A673 (cell line): ENCODE measurements at regions not wholly inside any gene's neighbourhood (a gene's known extent, or its start where the extent isn't known, plus 50 kb on each side); places are given as distances from the start of the nearest gene placed in this dataset.

Source experiments
- BruUV-seq: library from RNA; stranded (reverse); fragments of 400-500 nt; replicated peaks from 2 replicates; lab custom pipeline; 2021; lab: Mats Ljungman, UMichigan
- CTCF ChIA-PET: fragments of 300-600 bp; sonication (Branson Sonifier 250); formaldehyde crosslinking; loops from one replicate; lab custom pipeline; 2022; ENCODE audit warnings: antibody characterized with exemption; lab: Charles Lee
- POLR2A ChIA-PET: fragments of 300-600 bp; sonication (Branson Sonifier 250); formaldehyde crosslinking; loops from one replicate; lab custom pipeline; 2022; ENCODE audit warnings: antibody characterized with exemption; ENCODE audit not compliant: low non-redundant PET; lab: Charles Lee
- DNase-seq: peaks from one replicate; pipeline ENCODE4 v3.0.0-alpha.2; 2015; ENCODE audit warnings: low spot score
- H3K27ac ChIP-seq: fragments of 200-600 bp; sonication (generic); 2 replicates; pipeline ENCODE4 v1.5.1; 2016; ENCODE audit warnings: mixed run types, low read depth, mild to moderate bottlenecking, mixed read lengths, antibody characterized with exemption, low read length; ENCODE audit not compliant: poor library complexity, severe bottlenecking
- H3K27me3 ChIP-seq: fragments of 200-600 bp; sonication (generic); replicated peaks from 2 replicates; pipeline ENCODE4 v1.6.1; 2017; ENCODE audit warnings: mixed run types, low read depth, mild to moderate bottlenecking, mixed read lengths, antibody characterized with exemption, low read length; ENCODE audit not compliant: insufficient read depth, poor library complexity
- H3K36me3 ChIP-seq: fragments of 200-600 bp; sonication (generic); 2 replicates; pipeline ENCODE4 v1.6.1; 2016; ENCODE audit warnings: mixed run types, mild to moderate bottlenecking, mixed read lengths, antibody characterized with exemption, low read length; ENCODE audit not compliant: insufficient read depth, poor library complexity, severe bottlenecking
- H3K4me1 ChIP-seq: fragments of 200-600 bp; sonication (generic); 2 replicates; pipeline ENCODE4 v1.6.1; 2017; ENCODE audit warnings: mixed run types, mild to moderate bottlenecking, mixed read lengths, antibody characterized with exemption, low read length; ENCODE audit not compliant: insufficient read depth, poor library complexity, severe bottlenecking
- H3K4me3 ChIP-seq: fragments of 200-600 bp; sonication (generic); 2 replicates; pipeline ENCODE4 v1.5.1; 2016; ENCODE audit warnings: low read depth, mixed run types, mild to moderate bottlenecking, mixed read lengths, low read length; ENCODE audit not compliant: poor library complexity, severe bottlenecking
- H3K9me3 ChIP-seq: fragments of 200-600 bp; sonication (generic); 2 replicates; pipeline ENCODE4 v1.6.1; 2016; ENCODE audit warnings: mixed run types, low read depth, mild to moderate bottlenecking, mixed read lengths, antibody characterized with exemption, low read length; ENCODE audit not compliant: poor library complexity, severe bottlenecking
- CTCF ChIP-seq: fragments of 300-800, 200-600 bp; sonication (generic); conservative IDR thresholded peaks from 2 replicates; pipeline ENCODE4 v1.5.1; 2017; ENCODE audit warnings: low read depth, mild to moderate bottlenecking, antibody characterized with exemption, low read length, moderate library complexity, mixed read lengths
- EZH2 ChIP-seq: fragments of 200-600 bp; sonication (generic); IDR thresholded peaks from 2 replicates; pipeline ENCODE4 v1.6.1; 2017; ENCODE audit warnings: borderline replicate concordance, low read depth, mild to moderate bottlenecking, mixed read lengths, antibody characterized with exemption, low read length; ENCODE audit not compliant: poor library complexity, severe bottlenecking
- intact Hi-C: fragments of 100-400 bp; cut with micrococcal nuclease; formaldehyde crosslinking; loops from one replicate; pipeline ENCODE4 v1.10.0; 2022; ENCODE audit not compliant: unreplicated experiment

GRCh38 chr11:130606178-130606577 lies 157.7 kb downstream of the ADAMTS15 start:
- ChIA-PET CTCF (no interaction called here), POLR2A (no interaction called here)
- Histone ChIP-seq H3K27ac (no peak overlapping the region), H3K36me3 (no peaks in the 10 kb centered on the region), H3K4me3 (no peak overlapping the region), H3K4me1 (peaks cover 6% of the 10 kb centered on the region), H3K27me3 (no peaks in the 10 kb centered on the region), H3K9me3 (no peaks in the 10 kb centered on the region)
- TF ChIP-seq CTCF (no peak), EZH2 (no peak)
- no TSS peak for BruUV-seq
- intact Hi-C loops, result no loop called here
- no peak for DNase-seq

DNA sequence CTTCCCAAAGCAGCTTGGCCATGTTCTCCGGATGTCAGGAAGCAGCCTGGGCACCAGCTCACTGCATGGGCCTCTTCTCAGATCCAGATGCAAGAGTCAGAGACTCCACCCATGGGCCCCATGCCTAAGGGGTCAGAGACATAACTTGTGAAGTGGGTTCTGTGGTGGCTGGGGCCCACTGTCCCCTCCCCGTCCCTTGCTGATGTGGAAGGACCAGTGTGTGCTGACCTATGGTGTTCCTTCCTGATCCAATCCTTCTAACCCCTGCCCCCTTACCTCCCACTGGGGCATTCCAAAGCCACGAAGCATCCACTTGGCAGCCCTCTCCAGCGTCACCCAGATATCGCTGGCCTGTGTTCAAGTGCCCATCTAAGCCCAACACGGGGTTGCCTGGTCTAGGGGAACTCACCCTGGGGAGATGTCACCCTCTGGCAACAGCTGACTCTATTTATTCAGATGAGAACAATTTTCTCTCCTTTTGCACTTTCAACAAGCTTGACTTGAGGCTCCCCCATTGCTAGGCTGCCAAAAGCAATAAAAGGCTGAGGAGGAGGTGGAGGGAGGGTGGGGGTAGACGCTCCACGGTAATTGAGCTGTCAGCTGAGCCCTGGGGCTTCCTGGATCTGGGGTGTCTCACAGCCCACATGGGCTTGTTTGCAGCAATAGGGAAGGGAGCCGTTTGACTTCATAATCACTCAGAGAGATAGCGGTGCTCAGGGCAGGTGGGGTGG lies 158.5 kb downstream of the ADAMTS15 start:
- H3K4me3 ChIP-seq, result no peak overlapping the region
- ChIA-PET CTCF (no interaction called here), POLR2A (no interaction called here)
- no peaks in the 10 kb centered on the region for H3K36me3 ChIP-seq
- H3K4me1 ChIP-seq, result peaks cover 6% of the 10 kb centered on the region
- no peaks in the 10 kb centered on the region for H3K27me3 ChIP-seq
- no peak overlapping the region for H3K27ac ChIP-seq
- BruUV-seq, result no TSS peak
- DNase-seq, result peak; percentile 30
- intact Hi-C loops, result no loop called here
- TF ChIP-seq EZH2 (no peak), CTCF (no peak)
- H3K9me3 ChIP-seq, result no peaks in the 10 kb centered on the region

DNA sequence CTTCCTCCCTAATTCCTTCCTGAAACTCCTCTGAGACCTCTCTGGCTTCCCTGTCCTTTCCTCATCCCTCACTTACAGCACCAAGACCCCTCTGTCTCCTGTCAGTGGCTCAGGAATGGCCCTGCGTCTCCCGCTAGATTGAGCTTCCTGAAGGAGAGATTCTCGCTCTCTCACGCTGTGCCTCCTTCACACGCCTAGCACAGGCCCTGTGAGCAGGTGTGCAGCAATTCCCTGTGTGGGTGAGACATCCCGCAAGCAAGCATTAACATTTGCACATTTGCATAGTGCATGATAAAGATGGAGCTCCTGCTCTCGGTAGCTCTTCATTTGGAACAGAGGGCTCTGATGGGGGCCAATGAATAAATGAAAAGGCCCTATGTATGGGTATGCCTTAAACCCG lies 159.8 kb downstream of the ADAMTS15 start:
- POLR2A ChIA-PET, result no interaction called here
- Histone ChIP-seq H3K27ac (no peak overlapping the region), H3K36me3 (no peaks in the 10 kb centered on the region), H3K27me3 (no peaks in the 10 kb centered on the region), H3K9me3 (no peaks in the 10 kb centered on the region), H3K4me1 (peaks cover 6% of the 10 kb centered on the region), H3K4me3 (no peak overlapping the region)
- no TSS peak for BruUV-seq
- intact Hi-C loops, result no loop called here
- CTCF ChIA-PET, result no interaction called here
- TF ChIP-seq EZH2 (no peak), CTCF (no peak)
- no peak for DNase-seq
